HCT116 (cell line): ENCODE measurements at regions not wholly inside any gene's neighbourhood (a gene's known extent, or its start where the extent isn't known, plus 50 kb on each side); places are given as distances from the start of the nearest gene placed in this dataset.

Experiments
- ATAC-seq: fragments of 200-7000 bp; cut with Tn5 transposase; 2 replicates; pipeline ENCODE4 v1.9.1; 2020; ENCODE audit warnings: mild to moderate bottlenecking, moderate library complexity
- BruUV-seq: library from RNA; stranded (reverse); fragments of 400-500 nt; replicated peaks from 2 replicates; lab custom pipeline; 2021; lab: Mats Ljungman, UMichigan
- CTCF ChIA-PET: fragments of 300-600 bp; sonication (Branson Sonifier 250); formaldehyde crosslinking; loops from one replicate; lab custom pipeline; 2021; ENCODE audit warnings: antibody characterized with exemption; lab: Charles Lee
- POLR2A ChIA-PET: fragments of 300-600, 350-600 bp; sonication (Branson Sonifier 250); formaldehyde crosslinking; loops from one replicate; lab custom pipeline; 2021; ENCODE audit warnings: antibody characterized with exemption; lab: Charles Lee
- RAD21 ChIA-PET, 2 experiments: fragments of 300-600 bp; sonication (Branson Sonifier 250); formaldehyde crosslinking; loops; one replicate each; lab custom pipeline; 2023; ENCODE audit warnings: low total read pairs in 2 of 2; ENCODE audit not compliant: uncharacterized antibody in 2 of 2, unreplicated experiment in 2 of 2, low non-redundant PET in 1 of 2; lab: Charles Lee
- DNase-seq: peaks from one replicate; pipeline ENCODE4 v3.0.0-alpha.2; 2010; ENCODE audit warnings: low read depth, low spot score
- H2AFZ ChIP-seq: fragments of 200-600 bp; shearing (Covaris generic), sonication (generic); 2 replicates; pipeline ENCODE4 v1.6.1; 2017; ENCODE audit warnings: low read depth, mixed run types, mixed read lengths, antibody characterized with exemption, low read length; ENCODE audit not compliant: poor library complexity, severe bottlenecking
- H3K27ac ChIP-seq: 2 replicates; pipeline ENCODE4 v1.5.1; 2012; ENCODE audit warnings: low read depth, low read length
- H3K27me3 ChIP-seq: fragments of 200-600 bp; sonication (generic); 2 replicates; pipeline ENCODE4 v1.6.1; 2016; ENCODE audit warnings: mixed run types, low read length, mixed read lengths; ENCODE audit not compliant: insufficient read depth
- H3K36me3 ChIP-seq, 2 experiments: fragments of 200-500 bp in 1 of 2; fragments of 200-600 bp in 1 of 2; sonication (Bioruptor generic) in 1 of 2; sonication (generic) in 1 of 2; 2 replicates each; pipeline versions ENCODE4 v1.5.1 to v1.6.1; 2014 to 2016; ENCODE audit warnings: low read length in 2 of 2, inconsistent platforms in 1 of 2, mixed read lengths in 1 of 2, mixed run types in 1 of 2; ENCODE audit not compliant: insufficient read depth in 2 of 2, control insufficient read depth in 1 of 2
- H3K4me1 ChIP-seq, 2 experiments: fragments of 200-600 bp in 1 of 2; sonication (generic) in 1 of 2; 2 replicates each; pipeline versions ENCODE4 v1.5.1 to v1.6.1; 2012 to 2017; ENCODE audit warnings: low read length in 2 of 2, inconsistent platforms in 1 of 2, mild to moderate bottlenecking in 1 of 2, mixed read lengths in 1 of 2, mixed run types in 1 of 2, moderate library complexity in 1 of 2; ENCODE audit not compliant: insufficient read depth in 2 of 2, control insufficient read depth in 1 of 2
- H3K4me2 ChIP-seq: fragments of 200-600 bp; sonication (generic); 2 replicates; pipeline ENCODE4 v1.6.1; 2017; ENCODE audit warnings: mixed run types, low read length, mixed read lengths
- H3K4me3 ChIP-seq, 2 experiments: fragments of 200-600 bp in 1 of 2; sonication (generic) in 1 of 2; replicated peaks in 1 of 2; 2 replicates each; pipeline ENCODE4 v1.5.1; 2011 to 2016; ENCODE audit warnings: low read length in 2 of 2, control low read depth in 1 of 2, low read depth in 1 of 2, mild to moderate bottlenecking in 1 of 2, mixed read lengths in 1 of 2, mixed run types in 1 of 2
- H3K79me2 ChIP-seq: fragments of 200-600 bp; sonication (generic); 2 replicates; pipeline ENCODE4 v1.6.1; 2017; ENCODE audit warnings: mild to moderate bottlenecking, mixed run types, low read length, moderate library complexity, mixed read lengths; ENCODE audit not compliant: insufficient read depth
- H3K9ac ChIP-seq: fragments of 200-600 bp; sonication (generic); 2 replicates; pipeline ENCODE4 v1.6.1; 2016; ENCODE audit warnings: low read length, mixed read lengths
- H3K9me2 ChIP-seq: fragments of 200-600 bp; sonication (generic), shearing (Covaris generic); 2 replicates; pipeline ENCODE4 v1.6.1; 2017; ENCODE audit warnings: mixed run types, mild to moderate bottlenecking, moderate library complexity; ENCODE audit not compliant: insufficient read depth
- H3K9me3 ChIP-seq, 2 experiments: fragments of 200-500 bp in 1 of 2; fragments of 200-600 bp in 1 of 2; sonication (Bioruptor generic) in 1 of 2; sonication (generic) in 1 of 2; 2 replicates each; pipeline ENCODE4 v1.6.1; 2014 to 2017; ENCODE audit warnings: low read length in 2 of 2, mixed read lengths in 2 of 2, inconsistent platforms in 1 of 2, low read depth in 1 of 2, mild to moderate bottlenecking in 1 of 2, mixed run types in 1 of 2, moderate library complexity in 1 of 2; ENCODE audit not compliant: control insufficient read depth in 1 of 2, insufficient read depth in 1 of 2
- H4K20me1 ChIP-seq: fragments of 200-600 bp; sonication (generic), shearing (Covaris generic); 2 replicates; pipeline ENCODE4 v1.6.1; 2017; ENCODE audit warnings: mixed run types, mild to moderate bottlenecking, moderate library complexity; ENCODE audit not compliant: insufficient read depth
- CBX3 ChIP-seq: IDR thresholded peaks from 2 replicates; pipeline ENCODE4 v1.6.1; 2012; ENCODE audit warnings: low read depth
- EGR1 ChIP-seq: IDR thresholded peaks from 2 replicates; pipeline ENCODE4 v1.6.1; 2012; ENCODE audit warnings: low read depth
- ELF1 ChIP-seq: IDR thresholded peaks from 2 replicates; pipeline ENCODE4 v1.6.1; 2012; ENCODE audit warnings: low read depth, borderline replicate concordance
- FOSL1 ChIP-seq: IDR thresholded peaks from 2 replicates; pipeline ENCODE4 v1.6.1; 2012; ENCODE audit warnings: low read depth
- JUND ChIP-seq: IDR thresholded peaks from 2 replicates; pipeline ENCODE4 v1.6.1; 2012
- POLR2A ChIP-seq: IDR thresholded peaks from 2 replicates; pipeline ENCODE4 v1.7.0; 2011; ENCODE audit warnings: borderline replicate concordance; ENCODE audit not compliant: insufficient read depth, insufficient read length; ENCODE audit errors: extremely low read depth
- POLR2AphosphoS5 ChIP-seq: IDR thresholded peaks from 2 replicates; pipeline ENCODE4 v1.6.1; 2011; ENCODE audit warnings: mild to moderate bottlenecking, low read depth, low read length, moderate library complexity
- REST ChIP-seq: IDR thresholded peaks from 2 replicates; pipeline ENCODE4 v1.6.1; 2012; ENCODE audit warnings: low read depth
- SIN3A ChIP-seq: IDR thresholded peaks from 2 replicates; pipeline ENCODE4 v1.6.1; 2012; ENCODE audit warnings: low read depth
- SP1 ChIP-seq: IDR thresholded peaks from 2 replicates; pipeline ENCODE4 v1.6.1; 2012; ENCODE audit warnings: low read depth
- SRF ChIP-seq: IDR thresholded peaks from 2 replicates; pipeline ENCODE4 v1.6.1; 2012; ENCODE audit warnings: low read depth
- TCF7L2 ChIP-seq: IDR thresholded peaks from 2 replicates; pipeline ENCODE4 v1.7.0; 2011; ENCODE audit warnings: borderline replicate concordance, inconsistent platforms; ENCODE audit not compliant: insufficient read depth, insufficient read length; ENCODE audit errors: extremely low read depth
- YY1 ChIP-seq: IDR thresholded peaks from 2 replicates; pipeline ENCODE4 v1.6.1; 2011; ENCODE audit warnings: low read length, low read depth, moderate library complexity, mild to moderate bottlenecking; ENCODE audit not compliant: insufficient replicate concordance; ENCODE audit errors: extremely low read depth
- ZBTB33 ChIP-seq: IDR thresholded peaks from 2 replicates; pipeline ENCODE4 v1.6.1; 2011; ENCODE audit warnings: mild to moderate bottlenecking, low read length, moderate library complexity; ENCODE audit not compliant: insufficient replicate concordance; ENCODE audit errors: extremely low read depth
- ZFX ChIP-seq: fragments of 450-650 bp; IDR thresholded peaks from 2 replicates; pipeline ENCODE4 v1.6.1; 2017
- intact Hi-C: fragments of 100-400 bp; cut with micrococcal nuclease; formaldehyde crosslinking; loops from 2 replicates; pipeline ENCODE4 v1.10.0; 2022

- BruUV-seq: no TSS peak
- POLR2A ChIA-PET: no interaction called here
- H3K4me3 ChIP-seq: no peak overlapping the region
- H3K9me3 ChIP-seq: no peaks in the 10 kb centered on the region
- DNase-seq: no peak
- TF ChIP-seq JUND: no peak
- no peak for TF ChIP-seq SIN3A
- no peak for TF ChIP-seq SRF
- TF ChIP-seq POLR2AphosphoS5: no peak
- TF ChIP-seq REST: no peak
- no peak for TF ChIP-seq TCF7L2
- TF ChIP-seq EGR1: no peak
- TF ChIP-seq ELF1: no peak
- no peak for TF ChIP-seq CBX3
- no peak for TF ChIP-seq ZFX
- TF ChIP-seq YY1: no peak
- no peak for TF ChIP-seq POLR2A
- no peak for TF ChIP-seq ZBTB33
- no peak for TF ChIP-seq SP1
- TF ChIP-seq FOSL1: no peak
- TF ChIP-seq, all 23 proteins: peak for 0
- H4K20me1 ChIP-seq: no peaks in the 10 kb centered on the region
- no peaks in the 10 kb centered on the region for H3K4me1 ChIP-seq
- H3K27me3 ChIP-seq: no peaks in the 10 kb centered on the region
- no peak overlapping the region for H2AFZ ChIP-seq
- H3K36me3 ChIP-seq: no peaks in the 10 kb centered on the region
- ATAC-seq: no peak
- RAD21 ChIA-PET: no interaction called here
- no peak overlapping the region for H3K9ac ChIP-seq
- H3K27ac ChIP-seq: no peak overlapping the region
- H3K9me2 ChIP-seq: no peaks in the 10 kb centered on the region
- CTCF ChIA-PET: no interaction called here
- intact Hi-C loops: no loop called here
- H3K4me2 ChIP-seq: no peak overlapping the region
- no peaks in the 10 kb centered on the region for H3K79me2 ChIP-seq
Observed at GRCh38 chr11:101341578-101341977, 212.0 kb upstream of the PGR start.
